HG02678 (cell line): ENCODE measurements at regions not wholly inside any gene's neighbourhood (a gene's known extent, or its start where the extent isn't known, plus 50 kb on each side); places are given as distances from the start of the nearest gene placed in this dataset.

Experiments used
- ATAC-seq: cut with Tn5 transposase; IDR thresholded peaks from one replicate; pipeline ENCODE4 v1.9.1; 2021; ENCODE audit warnings: mild to moderate bottlenecking, moderate library complexity; ENCODE audit not compliant: unreplicated experiment

DNA sequence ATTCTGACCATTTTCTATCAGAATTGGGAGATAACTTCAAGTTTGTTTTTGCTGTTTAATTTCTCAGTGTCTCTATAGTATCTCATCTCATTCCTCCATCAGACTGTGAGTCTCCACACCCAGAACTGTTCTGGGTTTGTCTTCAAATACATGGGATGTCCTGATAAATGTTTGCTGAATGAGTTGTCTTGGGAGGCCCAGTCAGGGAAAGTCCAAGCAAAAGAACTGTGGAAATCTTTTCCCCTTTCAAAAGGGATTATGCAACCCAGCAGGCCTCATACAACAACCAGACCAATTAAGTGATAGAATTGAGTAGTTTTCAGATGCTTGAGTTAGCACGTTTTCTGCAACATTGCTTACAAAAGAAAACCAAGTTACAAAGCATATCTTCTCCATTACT lies 324.4 kb downstream of the BRINP1 start:
- no peak for ATAC-seq

DNA sequence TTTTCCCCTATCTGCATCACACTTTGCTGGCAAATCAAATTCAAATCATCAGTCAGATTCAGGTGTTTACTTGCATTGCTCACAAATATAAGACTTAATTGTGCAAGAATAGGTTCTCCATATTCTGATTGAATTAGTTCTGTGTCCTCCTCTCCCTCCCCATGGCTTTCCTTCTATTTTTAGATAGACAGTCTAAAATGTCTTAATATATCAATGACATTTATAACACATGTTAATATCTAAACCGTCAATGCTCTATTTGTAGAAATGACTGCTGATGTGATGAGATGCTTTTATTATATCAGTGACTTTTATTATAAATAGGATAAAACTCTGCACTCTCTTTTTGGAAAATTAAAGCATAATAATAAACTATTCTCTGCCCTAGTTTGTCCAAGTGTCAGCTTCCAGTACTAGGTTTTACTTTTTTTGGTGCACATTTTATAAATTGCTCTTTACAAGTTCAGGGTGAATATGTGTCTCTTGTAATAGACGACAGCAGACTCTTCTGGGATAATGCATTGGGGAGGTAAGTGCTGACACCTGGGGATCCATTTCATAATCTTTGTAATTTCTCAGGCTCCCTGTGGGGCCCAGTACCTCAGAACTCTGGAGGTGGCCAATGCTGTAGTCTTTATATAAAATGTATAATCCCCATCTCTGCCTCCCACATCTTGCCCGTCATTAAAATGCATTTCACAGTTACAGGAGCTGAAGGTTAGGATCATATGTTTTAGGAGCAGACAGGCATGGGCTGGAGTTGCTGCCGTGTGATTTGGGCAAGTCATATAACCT lies 321.5 kb downstream of the BRINP1 start:
- ATAC-seq: no peak

DNA sequence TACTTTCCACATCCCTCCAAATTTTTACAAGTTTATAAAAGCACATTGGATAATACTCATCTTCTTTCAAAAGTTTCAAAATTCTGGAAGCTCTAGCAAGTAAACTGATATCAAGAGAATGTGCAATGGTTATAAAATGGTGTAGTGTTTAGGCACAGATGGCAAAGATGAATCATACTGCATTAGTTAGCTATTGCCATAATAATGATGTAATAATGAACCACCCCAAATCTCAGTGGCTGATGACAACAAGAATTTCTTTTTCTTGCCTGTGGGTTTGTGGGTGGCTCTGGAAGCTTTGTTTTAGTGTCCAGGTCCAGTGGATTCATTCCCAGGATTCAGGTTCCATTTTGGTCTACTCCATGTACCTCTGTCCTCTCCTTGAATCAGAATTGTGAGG lies 319.0 kb downstream of the BRINP1 start:
- no peak for ATAC-seq

DNA sequence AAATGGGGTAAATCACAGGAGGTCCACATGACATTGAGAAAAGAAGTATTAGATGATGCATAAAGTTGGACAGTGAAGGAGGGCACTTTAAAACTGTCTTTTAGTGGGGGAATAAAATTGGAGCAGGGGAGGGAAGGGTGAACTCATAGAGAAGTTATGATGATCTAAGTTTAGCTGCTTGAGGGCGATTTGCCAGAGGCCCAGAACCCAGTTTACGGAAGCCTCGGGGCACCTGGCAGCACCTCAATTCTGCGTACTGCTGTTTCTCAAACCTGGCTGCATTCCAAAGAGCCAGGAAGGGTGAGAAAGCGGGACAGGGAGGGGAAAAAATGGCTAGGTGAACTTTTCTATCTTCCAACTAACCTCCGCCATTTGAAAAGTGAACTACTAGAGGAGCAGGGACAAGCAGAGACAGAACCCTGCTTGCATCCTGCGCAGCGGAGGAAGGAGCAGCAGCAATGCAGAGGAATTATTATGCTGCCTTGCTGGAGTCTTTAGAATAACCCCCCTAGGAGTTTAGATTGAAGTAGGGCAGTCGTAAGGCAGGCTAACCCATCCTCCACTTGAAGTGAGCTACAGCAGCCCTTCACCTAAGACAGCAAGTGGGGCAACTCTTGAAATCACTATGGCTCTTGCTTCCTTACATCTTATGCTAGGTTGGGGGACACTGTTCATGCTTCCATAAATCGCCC lies 316.8 kb downstream of the BRINP1 start:
- no peak for ATAC-seq

DNA sequence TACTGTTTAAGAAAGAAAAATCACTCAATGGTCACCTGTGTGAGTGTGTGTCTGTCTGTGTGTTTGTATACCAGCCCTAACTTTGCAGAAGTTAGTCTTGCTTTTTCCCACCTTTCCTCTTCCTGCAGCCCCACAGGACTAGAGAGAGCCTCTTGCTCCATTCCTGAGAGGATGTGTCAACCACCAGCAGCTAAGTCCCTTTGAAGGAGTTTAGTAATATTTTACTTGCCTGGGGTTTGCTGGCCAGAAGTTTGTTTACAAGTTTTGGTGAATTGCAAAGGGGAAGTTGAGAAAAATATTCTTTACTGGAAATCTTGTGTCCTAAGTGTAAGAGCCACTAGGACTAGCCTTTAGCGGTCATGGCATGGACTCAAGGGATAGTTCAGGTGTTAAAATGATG lies 316.2 kb downstream of the BRINP1 start:
- no peak for ATAC-seq

DNA sequence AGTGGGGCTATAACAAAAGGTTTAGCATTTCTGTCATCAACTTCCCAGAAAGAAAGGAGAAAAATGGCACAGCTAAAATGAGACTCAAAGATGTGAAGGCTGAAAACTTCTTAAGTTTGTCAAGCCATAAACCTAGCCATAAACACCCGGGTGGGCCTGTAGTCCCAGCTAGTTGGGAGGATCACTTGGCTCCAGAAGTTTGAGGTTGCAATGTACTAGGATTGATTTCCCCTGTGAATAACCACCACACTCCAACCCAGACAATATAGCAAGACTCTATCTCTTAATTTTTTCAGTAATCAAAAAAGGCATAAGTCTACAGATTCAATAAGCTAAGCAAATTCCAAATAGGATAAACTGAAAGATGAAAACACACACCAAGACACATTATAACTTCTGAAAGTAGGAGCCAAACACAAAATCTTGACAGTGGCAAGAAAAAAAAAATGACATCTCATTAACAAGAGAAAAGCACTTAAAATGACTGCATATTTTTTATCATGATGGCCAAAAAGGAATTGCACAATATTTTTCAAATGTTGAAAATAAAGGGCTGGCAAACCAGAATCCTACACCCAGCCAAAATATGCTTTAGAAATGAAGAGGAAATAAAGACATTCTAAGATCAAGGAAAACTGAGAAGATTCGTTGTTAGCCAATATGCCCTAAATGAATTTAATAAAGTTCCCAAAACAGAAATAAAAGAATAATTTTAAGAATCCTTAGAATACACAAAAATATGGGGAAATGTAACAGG lies 308.4 kb downstream of the BRINP1 start:
- no peak for ATAC-seq

DNA sequence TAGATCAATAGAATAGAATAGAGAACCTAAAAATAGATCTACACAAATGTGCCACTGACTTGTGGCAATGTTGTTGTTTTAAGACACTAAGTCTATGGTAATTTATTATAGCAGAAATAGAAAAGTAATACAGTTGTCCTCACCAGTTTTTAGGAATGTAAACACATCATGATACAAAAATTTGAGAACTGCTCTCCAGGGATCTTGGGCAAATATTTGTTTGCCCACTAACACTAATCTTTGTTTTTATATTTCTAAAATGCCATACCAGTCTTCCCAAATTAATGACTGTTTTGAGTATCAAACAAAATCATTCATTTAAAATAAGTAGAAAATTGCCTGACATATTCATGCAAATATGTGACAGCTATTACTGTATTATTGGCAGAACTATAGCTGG lies 297.6 kb downstream of the BRINP1 start:
- no peak for ATAC-seq

DNA sequence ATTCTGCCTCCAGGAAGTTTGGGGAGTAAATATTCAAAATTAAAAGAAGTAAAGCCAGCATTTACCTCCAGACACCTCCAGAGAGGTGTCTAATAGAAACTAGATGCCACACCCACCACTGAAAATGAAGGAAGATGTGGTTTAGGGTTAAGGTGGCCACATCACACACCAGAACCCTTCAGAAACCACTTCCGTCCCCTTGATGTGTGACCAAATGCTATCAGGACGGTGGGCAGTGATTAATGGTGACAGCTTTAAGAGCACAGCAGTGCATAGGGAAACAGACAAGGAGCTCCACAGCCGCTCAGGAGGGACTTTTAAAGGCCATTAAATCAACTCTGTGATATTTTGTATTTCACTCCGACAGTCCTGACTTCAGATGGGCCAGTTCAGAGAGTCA lies 295.2 kb downstream of the BRINP1 start:
- ATAC-seq: no peak

DNA sequence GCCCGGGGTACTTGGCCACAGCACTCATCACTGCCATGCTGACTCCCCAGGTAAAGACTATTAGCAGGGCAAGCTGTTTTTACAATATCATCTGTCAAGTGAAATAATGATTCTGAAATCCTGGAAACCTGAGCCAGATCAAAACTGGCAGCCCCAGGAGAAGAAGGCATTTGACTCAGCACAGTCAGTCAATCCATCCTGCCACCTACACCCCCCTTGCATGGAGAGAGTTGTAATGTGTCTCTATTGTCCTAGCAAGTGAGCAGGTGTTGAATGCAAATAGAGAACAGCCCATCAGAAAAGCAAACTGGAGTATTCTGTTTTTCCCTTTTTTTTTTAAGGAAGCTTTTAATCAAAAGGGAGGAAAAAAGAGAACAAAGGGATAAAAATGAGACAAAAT lies 291.2 kb downstream of the BRINP1 start:
- ATAC-seq: no peak

DNA sequence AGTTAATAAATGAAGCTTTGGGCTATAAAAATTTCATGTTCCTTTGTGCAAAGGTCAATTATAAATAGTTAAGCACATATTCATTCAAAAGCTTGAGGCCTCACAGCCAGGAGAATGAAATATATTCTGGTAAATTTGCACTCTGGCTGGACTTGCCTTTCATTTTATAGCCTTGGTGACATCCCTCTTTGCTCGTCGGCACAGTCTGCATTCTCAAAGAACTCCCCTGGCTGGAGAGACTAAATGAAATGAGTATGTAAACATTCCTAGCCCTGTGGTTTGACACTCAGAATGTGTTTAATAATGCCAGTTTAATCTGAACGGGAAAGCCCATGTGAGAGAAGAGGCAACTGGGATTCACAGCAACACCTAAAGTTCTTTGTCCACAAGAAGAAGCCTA lies 285.6 kb downstream of the BRINP1 start:
- no peak for ATAC-seq

DNA sequence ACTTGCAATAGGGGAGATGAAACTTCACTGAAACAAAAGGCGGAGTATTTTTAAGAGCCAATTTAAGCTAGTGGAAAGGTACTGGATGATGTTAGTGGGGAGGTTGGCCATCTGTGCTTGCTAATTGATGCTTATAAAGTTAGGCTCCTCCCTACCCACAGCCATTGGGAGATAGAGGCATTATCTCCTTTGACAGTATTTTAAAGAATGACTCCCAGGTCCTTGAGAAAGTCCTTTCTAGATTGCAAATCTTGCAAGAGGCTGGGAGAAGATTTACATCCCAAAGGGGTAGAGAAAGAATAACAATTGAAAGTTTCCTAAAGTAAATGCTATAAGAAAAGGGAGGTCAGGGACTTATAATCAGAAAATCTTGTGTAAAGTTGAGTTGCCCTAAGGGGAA lies 282.6 kb downstream of the BRINP1 start:
- ATAC-seq: no peak

DNA sequence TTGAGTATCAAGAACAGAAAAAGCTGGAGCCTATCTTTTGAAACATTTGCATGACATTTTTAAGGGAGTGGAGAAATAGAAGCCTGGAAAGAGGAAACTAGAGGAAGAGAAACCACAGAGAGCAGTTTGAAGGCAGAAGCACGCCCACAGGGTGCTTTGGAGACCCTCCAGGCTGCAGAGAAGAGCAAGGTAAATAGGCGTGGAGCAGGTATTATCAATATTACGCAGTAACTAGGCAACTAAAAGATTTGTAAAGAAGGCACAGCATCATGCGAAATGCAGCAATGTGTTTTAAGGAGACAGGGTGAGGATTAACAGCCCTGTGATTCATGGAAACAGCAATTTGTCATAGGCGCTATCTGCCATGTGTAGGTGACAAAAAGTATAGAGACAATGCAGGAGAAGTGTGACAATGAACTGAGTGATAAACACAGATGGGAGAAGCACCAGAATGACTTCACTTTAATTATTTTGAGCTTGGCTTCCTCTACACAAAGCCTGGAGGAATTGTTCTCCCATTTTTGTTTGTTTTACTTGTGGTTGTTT lies 281.2 kb downstream of the BRINP1 start:
- no peak for ATAC-seq

DNA sequence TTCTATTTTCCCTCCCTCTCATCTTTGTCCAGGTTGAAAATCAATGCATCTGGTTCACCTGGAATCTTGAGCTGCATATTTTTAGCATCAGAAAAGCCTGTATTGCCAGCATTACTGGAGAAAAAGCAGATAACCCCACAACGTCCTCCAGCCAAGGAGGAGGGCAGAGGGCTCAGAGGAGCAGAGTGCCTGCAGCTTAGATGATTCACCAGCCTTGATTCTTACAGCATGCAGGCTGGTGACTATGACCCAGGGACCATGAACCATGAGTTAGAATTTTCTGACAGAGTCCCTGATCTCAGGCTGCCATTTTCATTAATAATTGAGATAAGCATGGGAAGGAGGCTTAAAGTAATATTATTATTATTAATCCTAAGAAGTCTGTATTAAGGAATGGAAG lies 278.2 kb downstream of the BRINP1 start:
- ATAC-seq: no peak

DNA sequence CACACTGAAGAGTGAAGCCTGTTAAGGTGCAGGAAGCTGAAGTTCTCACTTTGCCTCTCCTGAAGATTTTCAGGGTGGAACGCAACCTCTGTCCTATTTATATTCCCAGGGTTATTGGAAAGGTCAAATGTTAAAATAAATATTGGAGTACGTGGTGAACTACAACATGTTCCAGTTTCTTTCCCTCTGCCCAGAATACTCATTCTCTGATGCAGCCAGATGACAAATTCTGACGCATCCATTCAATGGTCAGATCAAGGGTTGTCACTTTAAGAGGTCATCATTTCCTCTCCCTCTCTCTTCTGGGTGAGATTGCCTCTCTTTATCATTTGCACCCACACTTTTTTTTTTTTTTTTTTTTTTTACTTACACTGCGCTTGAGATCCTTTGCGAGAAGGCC lies 277.1 kb downstream of the BRINP1 start:
- ATAC-seq: no peak

DNA sequence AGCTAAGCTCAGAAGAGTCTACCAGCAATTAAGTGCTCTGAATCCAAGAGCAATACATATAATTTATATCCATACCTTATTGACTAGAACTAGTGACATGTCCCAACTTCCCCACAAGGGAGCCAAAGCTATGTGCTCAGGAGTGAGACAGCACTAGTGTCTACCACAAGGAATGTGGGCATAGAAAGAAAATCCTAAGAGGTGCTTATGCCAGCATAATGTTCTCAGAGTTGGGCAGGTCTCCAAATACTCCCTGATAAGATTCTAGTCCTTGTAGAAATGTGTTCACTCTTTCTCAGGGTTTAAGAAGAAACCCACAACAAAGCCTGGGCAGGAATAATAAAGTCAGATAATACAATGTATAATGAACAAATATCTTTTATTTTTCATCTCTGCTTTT lies 275.1 kb downstream of the BRINP1 start:
- ATAC-seq: no peak

DNA sequence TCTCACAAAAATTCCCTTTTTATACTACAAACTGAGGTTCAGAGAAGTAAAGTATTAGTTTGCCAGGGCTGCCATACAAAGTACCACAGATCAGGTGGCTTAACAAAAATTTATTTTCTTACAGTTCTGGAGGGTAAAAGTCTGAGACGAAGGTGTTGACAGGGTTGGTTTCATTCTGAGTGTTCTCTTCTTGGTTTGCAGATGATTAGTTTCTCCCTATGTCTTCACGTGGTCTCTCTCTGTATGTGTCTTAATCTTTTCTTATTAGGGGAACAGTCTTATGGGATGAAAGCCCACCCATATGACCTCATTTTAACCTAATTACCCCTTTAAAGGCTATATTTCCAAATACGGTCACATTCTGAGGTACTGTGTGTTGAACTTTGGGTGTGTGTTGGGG lies 274.2 kb downstream of the BRINP1 start:
- ATAC-seq: no peak

DNA sequence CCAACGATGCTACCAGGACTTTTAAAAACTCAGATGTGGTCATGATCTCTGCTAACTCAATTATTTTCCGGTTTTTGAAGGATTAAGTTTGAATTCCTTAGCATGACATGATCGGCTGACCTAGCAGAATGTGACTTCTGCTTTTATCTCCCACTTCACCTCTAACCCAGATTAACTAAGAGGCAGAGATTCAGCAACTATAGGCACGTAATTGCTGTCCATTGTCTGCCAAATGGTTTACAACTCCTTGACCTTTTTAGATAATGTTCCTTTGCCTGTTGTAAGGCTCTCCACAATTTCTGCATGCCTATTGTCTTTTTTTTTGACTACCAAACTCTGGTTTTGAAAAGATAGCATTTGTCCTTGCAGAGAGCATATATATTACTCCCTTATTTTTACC lies 268.2 kb downstream of the BRINP1 start:
- no peak for ATAC-seq

DNA sequence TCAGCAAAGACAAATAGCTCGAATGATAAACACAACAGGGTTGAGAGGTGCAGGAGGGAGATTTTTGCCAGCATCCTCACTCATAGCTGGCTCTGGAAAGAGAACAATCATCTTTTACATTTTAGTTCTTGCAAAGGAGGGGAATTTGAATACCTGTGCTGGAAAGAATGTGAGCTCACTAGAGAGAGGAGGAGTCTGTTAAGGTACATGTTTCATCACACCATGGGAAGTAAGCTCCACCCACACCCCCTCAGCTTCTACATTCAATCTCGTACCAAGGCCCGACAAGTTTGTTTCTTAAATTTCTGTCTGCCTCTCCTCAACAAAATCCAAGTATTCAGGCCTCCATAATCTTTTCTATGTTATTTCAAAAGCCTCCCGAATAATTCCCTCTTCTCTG lies 254.6 kb downstream of the BRINP1 start:
- no peak for ATAC-seq
